ENCODE measurements at regions not wholly inside any gene's neighbourhood (a gene's known extent, or its start where the extent isn't known, plus 50 kb on each side); places are given as distances from the start of the nearest gene placed in this dataset.

DNA sequence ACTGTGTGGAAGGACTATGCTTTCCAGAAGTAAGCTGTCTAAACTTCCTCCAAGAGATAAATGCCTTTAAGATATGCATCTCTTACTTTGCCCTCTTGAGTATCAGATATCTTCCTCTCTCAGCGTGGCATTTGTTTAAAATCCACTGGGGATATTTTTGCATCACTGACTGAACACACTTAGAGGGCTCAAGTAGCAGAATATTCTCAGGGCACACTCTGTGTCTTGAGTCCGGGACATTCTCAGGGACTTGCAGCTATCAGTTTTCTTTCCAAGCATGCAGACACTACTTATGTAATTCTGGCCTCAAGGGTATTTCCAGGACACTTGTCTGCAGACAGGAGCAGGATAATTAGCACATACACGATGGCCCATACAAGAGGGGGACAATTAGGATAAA is 84.7 kb downstream of the ERCC5 start:
- TF ChIP-seq, protein P1, sequence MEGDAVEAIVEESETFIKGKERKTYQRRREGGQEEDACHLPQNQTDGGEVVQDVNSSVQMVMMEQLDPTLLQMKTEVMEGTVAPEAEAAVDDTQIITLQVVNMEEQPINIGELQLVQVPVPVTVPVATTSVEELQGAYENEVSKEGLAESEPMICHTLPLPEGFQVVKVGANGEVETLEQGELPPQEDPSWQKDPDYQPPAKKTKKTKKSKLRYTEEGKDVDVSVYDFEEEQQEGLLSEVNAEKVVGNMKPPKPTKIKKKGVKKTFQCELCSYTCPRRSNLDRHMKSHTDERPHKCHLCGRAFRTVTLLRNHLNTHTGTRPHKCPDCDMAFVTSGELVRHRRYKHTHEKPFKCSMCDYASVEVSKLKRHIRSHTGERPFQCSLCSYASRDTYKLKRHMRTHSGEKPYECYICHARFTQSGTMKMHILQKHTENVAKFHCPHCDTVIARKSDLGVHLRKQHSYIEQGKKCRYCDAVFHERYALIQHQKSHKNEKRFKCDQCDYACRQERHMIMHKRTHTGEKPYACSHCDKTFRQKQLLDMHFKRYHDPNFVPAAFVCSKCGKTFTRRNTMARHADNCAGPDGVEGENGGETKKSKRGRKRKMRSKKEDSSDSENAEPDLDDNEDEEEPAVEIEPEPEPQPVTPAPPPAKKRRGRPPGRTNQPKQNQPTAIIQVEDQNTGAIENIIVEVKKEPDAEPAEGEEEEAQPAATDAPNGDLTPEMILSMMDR (conservative IDR thresholded peaks at IDR 0.05 in 1 of 2, IDR thresholded peaks at IDR 0.05 in 1 of 2; ENCODE audit: low read depth in 1 of 2, low read length in 2 of 2), result no peak
- TF ChIP-seq EZH2 (IDR thresholded peaks at IDR 0.05; ENCODE audit: low read length, missing control alignments), result no peak

Data from fibroblast of lung (primary cell).